ENCODE measurements at regions not wholly inside any gene's neighbourhood (a gene's known extent, or its start where the extent isn't known, plus 50 kb on each side); places are given as distances from the start of the nearest gene placed in this dataset.

DNA sequence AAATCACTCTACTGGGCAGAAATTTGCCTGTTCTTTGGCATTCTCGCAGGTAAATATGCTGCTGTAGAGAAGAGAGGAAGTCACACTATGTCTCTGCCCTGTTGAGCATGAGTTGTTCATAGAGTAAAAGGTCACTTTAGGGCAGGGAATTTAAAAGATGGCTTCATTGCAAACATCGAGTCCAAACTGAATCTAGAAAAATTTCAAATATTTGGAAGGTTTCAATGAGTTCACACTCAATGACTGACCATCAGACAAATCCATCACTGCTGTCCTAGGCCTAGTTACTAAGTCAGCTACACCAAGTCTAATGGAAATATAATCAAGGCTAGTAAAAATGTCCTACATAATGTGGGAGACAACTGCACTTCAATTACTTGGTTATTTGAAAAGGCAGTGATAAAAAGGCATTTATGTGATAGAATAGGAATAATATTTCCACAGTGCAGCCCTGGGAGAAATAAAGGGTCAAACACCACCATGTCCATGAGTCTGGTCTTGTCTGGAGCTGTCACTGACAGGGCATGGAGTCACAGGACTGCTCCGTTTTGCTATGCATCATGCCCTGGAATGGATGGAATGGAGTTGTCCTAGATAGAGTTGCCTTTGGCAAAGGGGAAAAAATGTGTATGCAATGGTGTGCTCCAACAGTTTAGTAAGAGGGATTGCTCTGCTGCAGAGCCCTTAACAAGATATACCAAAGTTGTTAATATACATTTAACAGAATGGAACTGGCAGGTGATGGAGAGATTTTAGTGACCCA lies 218.5 kb upstream of the DAPK1 start:
- Histone ChIP-seq H3K4me3 (ENCODE audit: low read depth, low read length) (no peak overlapping the region), H3K79me2 (ENCODE audit: control insufficient read depth, insufficient read depth, low read length, poor library complexity) (no peaks in the 10 kb centered on the region), H2AK5ac (ENCODE audit: low read length) (no peak overlapping the region), H3K23ac (ENCODE audit: low read length) (no peak overlapping the region), H3K18ac (ENCODE audit: low read length) (no peak overlapping the region), H3K14ac (ENCODE audit: low read length) (no peak overlapping the region), H3K9ac (ENCODE audit: low read length) (no peak overlapping the region), H2AFZ (ENCODE audit: insufficient read depth, low read length, poor library complexity) (no peak overlapping the region), H2BK120ac (ENCODE audit: insufficient read depth, low read length, poor library complexity) (no peak overlapping the region), H3K4me2 (ENCODE audit: low read length) (no peak overlapping the region), H2BK12ac (ENCODE audit: low read length) (no peak overlapping the region), H3K4me1 (ENCODE audit: control insufficient read depth in 1 of 2, insufficient read depth in 2 of 2, low read length in 2 of 2) (peaks cover 2 to 3% of the 10 kb centered on the region in 2 experiments), H2BK5ac (ENCODE audit: low read depth, low read length, poor library complexity) (no peak overlapping the region), H3K27ac (ENCODE audit: low read depth, low read length) (no peak overlapping the region), H3K79me1 (ENCODE audit: low read length) (peaks cover 2% of the 10 kb centered on the region), H4K91ac (ENCODE audit: low read depth, low read length) (no peak overlapping the region), H3K27me3 (ENCODE audit: insufficient read depth, low read length) (no peaks in the 10 kb centered on the region), H4K12ac (ENCODE audit: low read depth, low read length) (no peak overlapping the region), H3K9me3 (ENCODE audit: insufficient read depth, low read depth, low read length) (peaks cover 3% of the 10 kb centered on the region), H3K4ac (ENCODE audit: low read depth, low read length) (no peak overlapping the region), H4K8ac (ENCODE audit: low read depth, low read length) (no peak overlapping the region), H3K36me3 (ENCODE audit: control insufficient read depth in 1 of 2, insufficient read depth in 2 of 2, low read length in 2 of 2) (no peaks in the 10 kb centered on the region)
- no CpG with 5 or more reads among the region's 3 CpGs for WGBS (ENCODE audit: extremely low coverage, insufficient coverage, insufficient read length)
- peak; percentile 82 to 93 for DNase-seq

DNA sequence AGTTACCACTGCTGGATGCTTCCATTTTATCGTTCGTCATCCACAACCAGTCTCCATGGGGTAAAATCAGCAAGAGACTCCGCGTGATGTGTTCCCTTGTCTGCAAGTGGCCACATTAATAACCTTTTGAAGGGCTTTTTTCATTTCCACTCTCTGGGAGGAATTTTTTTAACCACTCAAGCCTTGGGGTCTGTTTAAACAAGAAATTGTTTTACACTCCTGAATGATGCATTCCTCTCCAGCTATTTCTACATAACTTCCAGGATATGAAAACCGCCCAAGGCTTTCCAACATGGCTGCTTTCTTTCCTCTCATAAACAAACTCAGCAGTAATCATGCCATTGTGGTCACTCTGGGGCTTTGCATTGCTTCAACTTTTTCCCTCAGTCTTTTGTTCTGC lies 217.2 kb upstream of the DAPK1 start:
- H3K79me2 ChIP-seq (ENCODE audit: control insufficient read depth, insufficient read depth, low read length, poor library complexity): no peaks in the 10 kb centered on the region
- no peak overlapping the region for H2BK5ac ChIP-seq (ENCODE audit: low read depth, low read length, poor library complexity)
- H3K9me3 ChIP-seq (ENCODE audit: insufficient read depth, low read depth, low read length): no peaks in the 10 kb centered on the region
- peaks cover 2 to 5% of the 10 kb centered on the region in 2 experiments for H3K4me1 ChIP-seq (ENCODE audit: control insufficient read depth in 1 of 2, insufficient read depth in 2 of 2, low read length in 2 of 2)
- H2AK5ac ChIP-seq (ENCODE audit: low read length): no peak overlapping the region
- peaks cover 2% of the 10 kb centered on the region for H3K79me1 ChIP-seq (ENCODE audit: low read length)
- no peak overlapping the region for H4K91ac ChIP-seq (ENCODE audit: low read depth, low read length)
- peak in 1 of 2 donors; percentile 56 for DNase-seq
- H3K14ac ChIP-seq (ENCODE audit: low read length): no peak overlapping the region
- no peak overlapping the region for H3K4me2 ChIP-seq (ENCODE audit: low read length)
- no peaks in the 10 kb centered on the region for H3K27me3 ChIP-seq (ENCODE audit: insufficient read depth, low read length)
- no peak overlapping the region for H4K12ac ChIP-seq (ENCODE audit: low read depth, low read length)
- no peak overlapping the region for H3K4me3 ChIP-seq (ENCODE audit: low read depth, low read length)
- no peak overlapping the region for H3K23ac ChIP-seq (ENCODE audit: low read length)
- H3K4ac ChIP-seq (ENCODE audit: low read depth, low read length): no peak overlapping the region
- H2BK120ac ChIP-seq (ENCODE audit: insufficient read depth, low read length, poor library complexity): no peak overlapping the region
- no peak overlapping the region for H2BK12ac ChIP-seq (ENCODE audit: low read length)
- no peak overlapping the region for H3K9ac ChIP-seq (ENCODE audit: low read length)
- H4K8ac ChIP-seq (ENCODE audit: low read depth, low read length): no peak overlapping the region
- H3K18ac ChIP-seq (ENCODE audit: low read length): no peak overlapping the region
- no peak overlapping the region for H3K27ac ChIP-seq (ENCODE audit: low read depth, low read length)
- H2AFZ ChIP-seq (ENCODE audit: insufficient read depth, low read length, poor library complexity): no peak overlapping the region
- no peaks in the 10 kb centered on the region for H3K36me3 ChIP-seq (ENCODE audit: control insufficient read depth in 1 of 2, insufficient read depth in 2 of 2, low read length in 2 of 2)
- no CpG with 5 or more reads among the region's 5 CpGs for WGBS (ENCODE audit: extremely low coverage, insufficient coverage, insufficient read length)

- no CpG with 5 or more reads among the region's 1 CpG for WGBS (ENCODE audit: extremely low coverage, insufficient coverage, insufficient read length)
- H2BK12ac ChIP-seq (ENCODE audit: low read length): peak overlapping the region; percentile 18
- peak overlapping the region; percentile 15 for H2AK5ac ChIP-seq (ENCODE audit: low read length)
- H3K14ac ChIP-seq (ENCODE audit: low read length): peak overlapping the region; percentile 55
- H3K9ac ChIP-seq (ENCODE audit: low read length): no peak overlapping the region
- H3K18ac ChIP-seq (ENCODE audit: low read length): no peak overlapping the region
- no peak overlapping the region for H2BK5ac ChIP-seq (ENCODE audit: low read depth, low read length, poor library complexity)
- peaks cover 2% of the 10 kb centered on the region for H3K79me1 ChIP-seq (ENCODE audit: low read length)
- no peaks in the 10 kb centered on the region for H3K27me3 ChIP-seq (ENCODE audit: insufficient read depth, low read length)
- H2AFZ ChIP-seq (ENCODE audit: insufficient read depth, low read length, poor library complexity): no peak overlapping the region
- H3K4me1 ChIP-seq (ENCODE audit: control insufficient read depth in 1 of 2, insufficient read depth in 2 of 2, low read length in 2 of 2): peaks cover 0 to 9% of the 10 kb centered on the region in 2 experiments
- no peak overlapping the region for H3K23ac ChIP-seq (ENCODE audit: low read length)
- no peak overlapping the region for H4K12ac ChIP-seq (ENCODE audit: low read depth, low read length)
- no peak overlapping the region for H2BK120ac ChIP-seq (ENCODE audit: insufficient read depth, low read length, poor library complexity)
- H3K9me3 ChIP-seq (ENCODE audit: insufficient read depth, low read depth, low read length): no peaks in the 10 kb centered on the region
- DNase-seq: peak in 1 of 2 donors; percentile 31
- H4K91ac ChIP-seq (ENCODE audit: low read depth, low read length): no peak overlapping the region
- no peak overlapping the region for H3K27ac ChIP-seq (ENCODE audit: low read depth, low read length)
- H3K79me2 ChIP-seq (ENCODE audit: control insufficient read depth, insufficient read depth, low read length, poor library complexity): no peaks in the 10 kb centered on the region
- no peak overlapping the region for H4K8ac ChIP-seq (ENCODE audit: low read depth, low read length)
- no peak overlapping the region for H3K4me3 ChIP-seq (ENCODE audit: low read depth, low read length)
- no peak overlapping the region for H3K4me2 ChIP-seq (ENCODE audit: low read length)
- H3K4ac ChIP-seq (ENCODE audit: low read depth, low read length): no peak overlapping the region
- H3K36me3 ChIP-seq (ENCODE audit: control insufficient read depth in 1 of 2, insufficient read depth in 2 of 2, low read length in 2 of 2): no peaks in the 10 kb centered on the region
Observed at GRCh38 chr9:87282538-87282937, 215.1 kb upstream of the DAPK1 start.

- DNase-seq: no peak
- Histone ChIP-seq H2AK5ac (ENCODE audit: low read length) (no peak overlapping the region), H3K4me2 (ENCODE audit: low read length) (no peak overlapping the region), H3K4me3 (ENCODE audit: low read depth, low read length) (no peak overlapping the region), H4K91ac (ENCODE audit: low read depth, low read length) (no peak overlapping the region), H2BK5ac (ENCODE audit: low read depth, low read length, poor library complexity) (no peak overlapping the region), H4K8ac (ENCODE audit: low read depth, low read length) (no peak overlapping the region), H3K36me3 (ENCODE audit: control insufficient read depth in 1 of 2, insufficient read depth in 2 of 2, low read length in 2 of 2) (no peaks in the 10 kb centered on the region), H2BK12ac (ENCODE audit: low read length) (no peak overlapping the region), H3K27me3 (ENCODE audit: insufficient read depth, low read length) (no peaks in the 10 kb centered on the region), H3K4ac (ENCODE audit: low read depth, low read length) (no peak overlapping the region), H2AFZ (ENCODE audit: insufficient read depth, low read length, poor library complexity) (no peak overlapping the region), H3K79me1 (ENCODE audit: low read length) (peaks cover 2% of the 10 kb centered on the region), H3K23ac (ENCODE audit: low read length) (no peak overlapping the region), H3K4me1 (ENCODE audit: control insufficient read depth in 1 of 2, insufficient read depth in 2 of 2, low read length in 2 of 2) (peaks cover 0 to 9% of the 10 kb centered on the region in 2 experiments), H3K79me2 (ENCODE audit: control insufficient read depth, insufficient read depth, low read length, poor library complexity) (no peaks in the 10 kb centered on the region), H3K18ac (ENCODE audit: low read length) (no peak overlapping the region), H3K9ac (ENCODE audit: low read length) (no peak overlapping the region), H3K14ac (ENCODE audit: low read length) (no peak overlapping the region), H3K27ac (ENCODE audit: low read depth, low read length) (no peak overlapping the region), H2BK120ac (ENCODE audit: insufficient read depth, low read length, poor library complexity) (no peak overlapping the region), H4K12ac (ENCODE audit: low read depth, low read length) (no peak overlapping the region), H3K9me3 (ENCODE audit: insufficient read depth, low read depth, low read length) (no peaks in the 10 kb centered on the region)
- WGBS (ENCODE audit: extremely low coverage, insufficient coverage, insufficient read length): no CpG with 5 or more reads among the region's 4 CpGs
Observed at GRCh38 chr9:87283585-87283984, 214.1 kb upstream of the DAPK1 start.
